ENCODE measurements at regions not wholly inside any gene's neighbourhood (a gene's known extent, or its start where the extent isn't known, plus 50 kb on each side); places are given as distances from the start of the nearest gene placed in this dataset.

DNA sequence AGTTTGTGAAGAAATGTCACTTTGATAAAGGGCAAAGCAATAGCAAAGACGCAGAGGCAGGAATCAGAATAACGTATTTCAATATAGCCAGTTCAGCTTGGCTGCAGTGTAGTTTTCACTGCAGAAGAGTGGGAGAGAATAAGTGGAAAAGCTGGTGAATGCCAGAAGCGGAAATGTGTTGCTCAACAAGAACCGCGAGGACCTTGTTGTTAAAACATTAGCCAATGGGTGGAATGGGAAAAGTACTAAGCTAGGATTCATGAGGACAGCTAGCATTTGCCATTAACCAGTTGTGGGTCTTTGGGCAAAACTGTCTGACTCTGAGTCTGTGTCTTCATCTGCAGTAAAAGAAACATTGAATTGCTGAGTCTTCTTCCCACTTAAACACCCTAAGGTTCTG lies 292.9 kb upstream of the GRIP1 start:
- Mint-ChIP-seq H3K27ac (no peak overlapping the region), H3K4me1 (ENCODE audit: low read depth) (no peaks in the 10 kb centered on the region), H3K27me3 (ENCODE audit: insufficient read depth) (peaks cover 18% of the 10 kb centered on the region), H3K36me3 (ENCODE audit: low read depth) (no peaks in the 10 kb centered on the region), H3K9me3 (no peaks in the 10 kb centered on the region), H3K4me3 (no peak overlapping the region)
- intact Hi-C loops (cut with micrococcal nuclease): no loop called here
- DNase-seq (ENCODE audit: low spot score): no peak

DNA sequence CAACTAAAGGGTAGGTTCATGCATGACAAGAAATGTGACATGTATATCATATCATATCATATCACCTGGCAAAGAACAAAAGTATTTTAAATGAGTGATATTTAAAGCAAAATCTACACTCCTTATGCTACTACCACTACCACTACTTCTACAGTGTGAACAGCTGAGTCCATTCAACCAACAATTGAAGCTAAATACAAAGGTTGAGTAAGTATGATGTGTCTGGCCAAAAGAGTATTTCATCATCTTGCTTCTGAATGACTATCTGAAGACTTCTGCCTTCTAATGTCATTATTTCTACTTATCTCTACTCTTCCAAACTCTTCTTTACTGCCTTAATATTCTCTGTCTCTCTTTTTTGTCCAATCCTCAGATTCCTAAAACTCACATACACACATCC lies 292.6 kb upstream of the CAND1 start:
- no peak overlapping the region for H3K27ac Mint-ChIP-seq
- no peak for DNase-seq (ENCODE audit: low spot score)
- no peaks in the 10 kb centered on the region for H3K4me1 Mint-ChIP-seq (ENCODE audit: low read depth)
- H3K9me3 Mint-ChIP-seq: no peaks in the 10 kb centered on the region
- intact Hi-C loops (cut with micrococcal nuclease): no loop called here
- H3K4me3 Mint-ChIP-seq: no peak overlapping the region
- no peaks in the 10 kb centered on the region for H3K36me3 Mint-ChIP-seq (ENCODE audit: low read depth)
- H3K27me3 Mint-ChIP-seq (ENCODE audit: insufficient read depth): peaks cover 14% of the 10 kb centered on the region

DNA sequence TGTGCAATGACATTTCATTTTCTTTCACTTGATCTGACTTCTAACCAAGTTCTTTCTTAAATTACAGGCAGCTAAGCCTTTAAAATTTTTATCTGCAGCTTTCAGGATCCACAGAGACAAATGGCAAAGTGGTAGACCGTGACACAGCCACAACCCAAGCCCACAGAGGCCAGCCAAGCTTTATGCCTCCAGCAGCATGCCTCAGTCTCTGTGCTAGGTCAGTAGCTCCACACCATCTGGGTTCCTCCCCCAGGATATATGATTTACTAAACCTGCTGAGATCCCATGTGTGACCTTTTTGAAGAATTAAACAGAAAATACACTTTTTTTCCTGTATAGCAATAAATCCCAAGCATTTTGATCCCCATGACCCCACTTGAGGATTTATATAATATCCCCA lies 290.4 kb upstream of the CAND1 start:
- Mint-ChIP-seq H3K36me3 (ENCODE audit: low read depth) (no peaks in the 10 kb centered on the region), H3K4me3 (no peak overlapping the region), H3K9me3 (no peaks in the 10 kb centered on the region), H3K27ac (no peak overlapping the region), H3K27me3 (ENCODE audit: insufficient read depth) (peaks cover 17% of the 10 kb centered on the region), H3K4me1 (ENCODE audit: low read depth) (no peaks in the 10 kb centered on the region)
- no peak for DNase-seq (ENCODE audit: low spot score)
- intact Hi-C loops (cut with micrococcal nuclease): loop anchor here (1.0 kb wide), 2 partner anchors 15 to 32 kb away; no protein-coding TSS in a partner anchor

DNA sequence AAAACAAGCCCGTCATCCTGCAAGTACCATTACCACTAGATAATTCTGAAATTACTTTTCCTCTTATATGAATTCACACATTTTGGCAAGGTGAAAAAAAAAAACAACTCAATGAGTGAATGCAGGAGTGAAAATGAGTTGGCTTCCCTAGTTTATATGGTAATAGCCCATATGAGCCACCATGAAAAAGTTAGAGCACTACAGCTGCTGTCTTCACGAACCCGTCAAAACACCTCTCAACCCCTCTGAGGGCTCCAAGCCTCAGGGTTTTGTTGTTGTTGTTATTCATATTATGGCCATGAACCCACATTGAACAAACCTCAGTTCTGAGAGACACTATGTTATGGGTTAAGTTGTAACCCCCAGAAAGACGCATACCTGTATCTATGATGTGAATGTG lies 289.9 kb upstream of the CAND1 start:
- no peaks in the 10 kb centered on the region for H3K4me1 Mint-ChIP-seq (ENCODE audit: low read depth)
- H3K27ac Mint-ChIP-seq: no peak overlapping the region
- intact Hi-C loops (cut with micrococcal nuclease): loop anchor here (1.0 kb wide), 2 partner anchors 15 to 32 kb away; no protein-coding TSS in a partner anchor
- H3K36me3 Mint-ChIP-seq (ENCODE audit: low read depth): no peaks in the 10 kb centered on the region
- DNase-seq (ENCODE audit: low spot score): no peak
- no peaks in the 10 kb centered on the region for H3K9me3 Mint-ChIP-seq
- peaks cover 19% of the 10 kb centered on the region for H3K27me3 Mint-ChIP-seq (ENCODE audit: insufficient read depth)
- no peak overlapping the region for H3K4me3 Mint-ChIP-seq

DNA sequence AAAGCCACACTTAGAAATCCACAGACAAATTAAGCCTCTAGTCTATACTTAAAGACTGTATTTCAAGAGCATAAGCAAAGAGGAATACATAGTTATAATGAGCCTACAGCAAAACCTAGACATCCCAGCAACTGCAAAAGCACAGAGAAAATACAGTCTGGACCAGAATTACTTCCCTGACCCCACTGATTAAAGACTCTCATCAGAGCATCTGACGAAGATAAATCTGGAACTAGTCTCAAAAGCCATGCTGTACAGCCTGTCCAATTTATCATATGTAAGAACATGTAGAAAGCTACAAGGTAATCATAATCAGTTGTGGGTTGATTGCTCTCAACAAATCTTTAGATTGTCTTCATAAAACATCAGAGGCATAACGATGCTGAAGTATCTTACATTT lies 285.1 kb upstream of the CAND1 start:
- Mint-ChIP-seq H3K36me3 (ENCODE audit: low read depth) (no peaks in the 10 kb centered on the region), H3K27ac (no peak overlapping the region), H3K4me1 (ENCODE audit: low read depth) (no peaks in the 10 kb centered on the region), H3K9me3 (no peaks in the 10 kb centered on the region), H3K27me3 (ENCODE audit: insufficient read depth) (peaks cover 13% of the 10 kb centered on the region), H3K4me3 (no peak overlapping the region)
- intact Hi-C loops (cut with micrococcal nuclease): no loop called here
- no peak for DNase-seq (ENCODE audit: low spot score)

DNA sequence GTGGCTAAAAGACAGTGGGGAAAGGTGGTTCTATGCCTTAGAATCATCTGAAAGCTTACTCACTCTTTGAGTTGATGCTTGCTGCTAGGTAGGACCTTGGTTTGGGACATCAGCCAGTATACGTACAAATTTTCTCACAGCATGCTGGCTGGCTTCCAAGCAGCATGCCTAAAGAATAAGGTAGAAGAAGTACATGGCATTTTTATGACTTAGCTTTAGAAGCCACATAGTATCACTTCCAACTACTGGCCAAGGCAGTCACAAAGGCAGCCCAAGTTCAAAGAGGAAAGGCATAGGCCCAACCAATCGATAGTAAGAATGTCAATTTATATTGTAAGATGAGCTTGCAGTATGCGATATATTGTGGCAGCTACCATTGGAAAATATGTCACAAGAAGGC lies 284.2 kb upstream of the CAND1 start:
- no peak for DNase-seq (ENCODE audit: low spot score)
- Mint-ChIP-seq H3K27me3 (ENCODE audit: insufficient read depth) (peaks cover 8% of the 10 kb centered on the region), H3K4me3 (no peak overlapping the region), H3K4me1 (ENCODE audit: low read depth) (no peaks in the 10 kb centered on the region), H3K27ac (no peak overlapping the region), H3K36me3 (ENCODE audit: low read depth) (no peaks in the 10 kb centered on the region), H3K9me3 (no peaks in the 10 kb centered on the region)
- intact Hi-C loops (cut with micrococcal nuclease): no loop called here

DNA sequence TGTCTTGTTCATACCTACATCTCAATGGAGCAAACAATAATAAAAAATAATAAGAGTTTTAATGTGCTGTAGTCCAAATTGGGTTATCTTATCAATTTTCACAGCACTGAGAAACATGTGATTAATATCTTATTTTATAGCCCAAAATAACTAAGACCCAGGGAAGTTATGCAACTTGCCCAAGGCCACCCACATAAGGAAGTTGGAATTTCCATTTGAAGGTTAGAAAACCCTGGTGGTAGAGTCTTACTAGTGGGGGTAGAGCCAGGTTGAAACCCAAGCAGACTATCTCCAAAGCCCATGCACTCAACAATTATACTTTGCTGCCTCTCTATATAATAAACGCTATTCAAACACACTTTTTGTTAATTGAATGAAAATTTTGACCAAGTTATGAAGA lies 270.0 kb upstream of the CAND1 start:
- DNase-seq (ENCODE audit: low spot score): no peak
- Mint-ChIP-seq H3K4me3 (no peak overlapping the region), H3K4me1 (ENCODE audit: low read depth) (no peaks in the 10 kb centered on the region), H3K27ac (no peak overlapping the region), H3K36me3 (ENCODE audit: low read depth) (no peaks in the 10 kb centered on the region), H3K9me3 (no peaks in the 10 kb centered on the region), H3K27me3 (ENCODE audit: insufficient read depth) (peaks cover 2% of the 10 kb centered on the region)
- intact Hi-C loops (cut with micrococcal nuclease): no loop called here

DNA sequence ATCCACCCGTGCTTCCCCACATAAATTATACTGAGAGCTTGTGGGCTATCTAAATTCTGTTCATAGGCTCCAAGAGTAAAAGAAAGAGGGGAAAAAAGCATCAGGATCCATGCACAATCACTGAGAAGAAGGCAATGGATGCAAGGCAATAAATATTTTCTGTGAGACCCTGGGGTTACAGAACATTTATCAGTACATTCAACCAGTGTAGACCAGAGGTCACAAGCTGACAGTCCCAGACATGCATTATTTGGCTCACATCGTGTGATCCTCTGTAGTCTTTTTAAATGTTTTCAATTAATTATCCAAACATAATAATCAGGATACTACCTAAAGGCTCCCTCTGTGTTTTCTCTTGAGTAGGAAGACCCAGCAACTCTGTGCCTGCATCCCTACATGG lies 267.9 kb upstream of the CAND1 start:
- no peak for DNase-seq (ENCODE audit: low spot score)
- Mint-ChIP-seq H3K27ac (no peak overlapping the region), H3K4me3 (no peak overlapping the region), H3K27me3 (ENCODE audit: insufficient read depth) (peaks cover 2% of the 10 kb centered on the region), H3K9me3 (no peaks in the 10 kb centered on the region), H3K36me3 (ENCODE audit: low read depth) (no peaks in the 10 kb centered on the region), H3K4me1 (ENCODE audit: low read depth) (no peaks in the 10 kb centered on the region)
- intact Hi-C loops (cut with micrococcal nuclease): no loop called here

DNA sequence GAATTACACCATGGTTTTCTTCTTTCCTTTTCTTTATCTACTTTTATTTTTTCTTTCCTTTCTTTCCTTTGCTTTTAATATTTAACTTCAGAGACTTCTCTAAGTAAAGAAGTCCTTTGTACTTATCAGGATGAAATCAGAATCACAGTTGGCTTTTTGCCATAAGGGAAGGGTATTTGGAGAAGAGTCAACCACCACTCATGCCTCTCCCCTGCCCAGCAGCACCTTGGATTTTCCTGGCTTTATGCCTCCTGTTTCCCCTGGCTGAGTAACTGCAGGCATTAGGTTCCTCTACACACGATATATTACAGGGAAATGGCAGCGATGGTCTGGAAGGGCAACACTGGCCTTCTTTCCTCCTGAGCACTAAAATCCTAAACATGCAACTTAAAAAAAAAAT lies 266.4 kb upstream of the CAND1 start:
- no peak overlapping the region for H3K27ac Mint-ChIP-seq
- intact Hi-C loops (cut with micrococcal nuclease): no loop called here
- no peaks in the 10 kb centered on the region for H3K4me1 Mint-ChIP-seq (ENCODE audit: low read depth)
- no peak for DNase-seq (ENCODE audit: low spot score)
- H3K36me3 Mint-ChIP-seq (ENCODE audit: low read depth): no peaks in the 10 kb centered on the region
- no peaks in the 10 kb centered on the region for H3K27me3 Mint-ChIP-seq (ENCODE audit: insufficient read depth)
- H3K9me3 Mint-ChIP-seq: no peaks in the 10 kb centered on the region
- H3K4me3 Mint-ChIP-seq: no peak overlapping the region

DNA sequence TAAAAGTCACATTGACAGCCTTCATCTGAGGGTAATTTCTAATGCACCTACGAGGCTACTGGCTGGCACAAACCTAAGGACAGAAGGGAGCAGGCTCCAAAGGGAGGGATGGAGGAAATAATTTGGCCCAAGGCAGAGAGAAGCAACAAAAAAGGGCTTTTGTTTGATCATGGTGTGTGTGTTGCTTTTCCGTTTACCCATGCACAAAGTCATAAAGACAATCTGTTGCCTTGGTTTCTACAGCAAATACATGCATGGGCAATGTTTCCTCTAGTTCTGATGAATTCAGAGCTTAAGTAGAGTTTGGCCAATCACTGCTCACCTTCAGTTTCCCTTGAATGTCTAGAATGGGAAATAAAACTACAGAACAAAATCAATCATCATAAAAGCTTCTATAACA lies 262.5 kb upstream of the CAND1 start:
- no peak for DNase-seq (ENCODE audit: low spot score)
- intact Hi-C loops (cut with micrococcal nuclease): no loop called here
- no peaks in the 10 kb centered on the region for H3K9me3 Mint-ChIP-seq
- H3K27me3 Mint-ChIP-seq (ENCODE audit: insufficient read depth): no peaks in the 10 kb centered on the region
- H3K4me1 Mint-ChIP-seq (ENCODE audit: low read depth): no peaks in the 10 kb centered on the region
- no peak overlapping the region for H3K4me3 Mint-ChIP-seq
- H3K27ac Mint-ChIP-seq: no peak overlapping the region
- no peaks in the 10 kb centered on the region for H3K36me3 Mint-ChIP-seq (ENCODE audit: low read depth)

DNA sequence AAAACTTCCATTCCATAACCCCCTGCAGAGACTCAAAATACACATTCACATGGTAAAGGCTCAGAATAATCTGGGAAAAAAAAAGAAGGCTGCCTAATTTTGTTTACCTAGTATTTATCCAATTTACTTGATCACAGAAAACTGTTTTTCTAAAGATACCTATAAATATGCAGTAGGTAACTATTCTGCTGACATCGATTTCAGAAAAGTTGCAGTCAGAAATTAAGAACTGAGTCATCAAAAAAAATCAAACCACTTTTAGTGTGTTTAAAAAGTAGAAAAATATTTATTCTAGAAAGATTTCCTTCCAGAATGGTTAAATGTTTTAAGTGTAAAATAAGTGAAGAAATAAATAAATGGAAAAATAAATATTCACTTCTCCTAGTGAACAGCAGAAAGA lies 254.5 kb upstream of the CAND1 start:
- Mint-ChIP-seq H3K4me1 (ENCODE audit: low read depth) (no peaks in the 10 kb centered on the region), H3K27me3 (ENCODE audit: insufficient read depth) (no peaks in the 10 kb centered on the region), H3K4me3 (no peak overlapping the region), H3K36me3 (ENCODE audit: low read depth) (no peaks in the 10 kb centered on the region), H3K27ac (no peak overlapping the region), H3K9me3 (no peaks in the 10 kb centered on the region)
- no peak for DNase-seq (ENCODE audit: low spot score)
- intact Hi-C loops (cut with micrococcal nuclease): no loop called here

DNA sequence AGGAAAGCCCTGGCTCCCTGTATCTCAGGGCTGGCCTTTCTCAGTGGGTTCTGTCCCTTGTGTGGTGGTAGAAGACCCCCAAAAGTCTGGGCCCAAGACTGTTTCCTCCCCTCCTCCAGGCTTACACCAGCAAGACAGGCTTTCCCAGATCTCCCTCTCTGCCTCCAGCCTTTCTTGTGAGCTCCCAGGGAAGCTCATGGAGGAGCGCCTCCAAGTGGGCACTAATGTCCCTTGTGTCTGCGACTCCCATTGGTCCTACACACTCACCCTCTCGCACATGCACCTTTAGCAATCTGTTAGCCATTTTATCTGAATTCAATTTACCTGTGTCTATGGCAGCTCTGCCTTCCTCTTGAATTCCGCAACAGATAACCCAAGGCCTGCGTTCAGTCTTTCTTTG lies 251.1 kb upstream of the CAND1 start:
- H3K27me3 Mint-ChIP-seq (ENCODE audit: insufficient read depth): no peaks in the 10 kb centered on the region
- H3K4me3 Mint-ChIP-seq: no peak overlapping the region
- no peaks in the 10 kb centered on the region for H3K4me1 Mint-ChIP-seq (ENCODE audit: low read depth)
- no peak for DNase-seq (ENCODE audit: low spot score)
- H3K27ac Mint-ChIP-seq: no peak overlapping the region
- H3K9me3 Mint-ChIP-seq: no peaks in the 10 kb centered on the region
- intact Hi-C loops (cut with micrococcal nuclease): no loop called here
- H3K36me3 Mint-ChIP-seq (ENCODE audit: low read depth): no peaks in the 10 kb centered on the region

DNA sequence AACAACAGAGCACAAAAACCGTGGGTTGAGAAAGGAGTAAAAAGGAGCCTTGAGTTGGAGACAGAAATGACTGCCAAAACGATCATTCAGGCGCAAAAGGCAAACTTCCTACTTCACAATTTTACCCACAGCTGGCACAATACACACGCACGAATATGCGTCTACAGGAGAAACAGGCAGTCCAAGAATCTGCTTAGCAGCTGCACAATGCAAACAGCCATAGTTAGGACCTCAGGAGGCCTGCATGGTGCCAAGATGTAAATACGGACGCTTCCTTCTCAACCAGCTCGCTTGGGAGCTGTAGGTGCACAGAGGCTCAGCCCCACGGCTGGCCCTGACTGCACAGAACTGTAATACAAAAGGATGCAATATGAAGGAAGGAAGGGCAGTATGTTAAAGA lies 250.1 kb upstream of the CAND1 start:
- intact Hi-C loops (cut with micrococcal nuclease): no loop called here
- no peak overlapping the region for H3K27ac Mint-ChIP-seq
- no peaks in the 10 kb centered on the region for H3K36me3 Mint-ChIP-seq (ENCODE audit: low read depth)
- peaks cover 5% of the 10 kb centered on the region for H3K27me3 Mint-ChIP-seq (ENCODE audit: insufficient read depth)
- no peak overlapping the region for H3K4me3 Mint-ChIP-seq
- DNase-seq (ENCODE audit: low spot score): no peak
- H3K9me3 Mint-ChIP-seq: no peaks in the 10 kb centered on the region
- no peaks in the 10 kb centered on the region for H3K4me1 Mint-ChIP-seq (ENCODE audit: low read depth)

DNA sequence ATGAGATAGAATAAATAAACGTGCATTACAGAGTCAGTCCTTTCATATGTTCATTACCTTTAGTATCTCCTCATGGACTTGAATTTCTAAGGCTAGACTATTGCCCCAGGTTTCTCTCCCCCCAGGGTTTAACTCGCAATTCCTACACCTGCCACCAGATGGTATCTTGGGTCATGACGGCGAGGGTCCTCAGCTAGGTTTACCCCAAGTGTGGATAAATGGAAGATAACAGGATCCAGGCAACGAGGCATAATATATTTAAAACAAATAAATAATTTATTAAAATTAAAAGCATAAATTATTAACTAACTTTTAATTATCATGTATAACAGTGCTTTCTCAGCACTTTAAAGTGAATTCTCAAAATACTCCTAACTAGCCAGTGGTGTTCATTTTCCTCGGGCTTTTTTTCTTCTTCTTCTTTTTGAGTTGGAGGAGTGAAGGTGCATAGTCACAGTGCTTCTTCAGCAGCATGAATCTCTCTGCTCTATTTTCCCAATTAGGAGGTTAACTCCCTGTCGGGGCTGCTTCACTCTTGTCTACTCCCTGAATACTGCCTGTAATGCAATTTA lies 243.5 kb upstream of the CAND1 start:
- intact Hi-C loops (cut with micrococcal nuclease): no loop called here
- H3K4me1 Mint-ChIP-seq (ENCODE audit: low read depth): no peaks in the 10 kb centered on the region
- no peaks in the 10 kb centered on the region for H3K9me3 Mint-ChIP-seq
- H3K4me3 Mint-ChIP-seq: no peak overlapping the region
- no peak overlapping the region for H3K27ac Mint-ChIP-seq
- no peak for DNase-seq (ENCODE audit: low spot score)
- no peaks in the 10 kb centered on the region for H3K36me3 Mint-ChIP-seq (ENCODE audit: low read depth)
- peaks cover 6% of the 10 kb centered on the region for H3K27me3 Mint-ChIP-seq (ENCODE audit: insufficient read depth)

Measured in activated T-helper 1 cell treated with anti-CD3 and anti-CD28 coated beads, Interleukin-12 subunit alpha, Interleukin-12 subunit beta, Interleukin-2, Interleukin-4 antibody, amounts not matched to agents 30 ng/mL and 10 ng/mL and 1 ng/mL, durations not matched to agents 14 hours and 24 hours and 36 hours (primary cell).